Activated CD8-positive, alpha-beta T cell treated with anti-CD3 and anti-CD28 coated beads, Interleukin-2, amount 10 ng/mL, durations not matched to agents 7 days and 5 days (primary cell): ENCODE measurements at regions not wholly inside any gene's neighbourhood (a gene's known extent, or its start where the extent isn't known, plus 50 kb on each side); places are given as distances from the start of the nearest gene placed in this dataset.

Experiments
- ATAC-seq: fragments of 150-1000 bp; cut with Tn5 transposase; one replicate; pipeline ENCODE4 v1.10.0; 2021; ENCODE audit warnings: moderate library complexity
- CTCF ChIA-PET: fragments of 350-600 bp; sonication (Branson Sonifier 250); formaldehyde crosslinking; loops from one replicate; lab custom pipeline; 2021; ENCODE audit warnings: antibody characterized with exemption; lab: Charles Lee
- POLR2A ChIA-PET: fragments of 350-600 bp; sonication (Branson Sonifier 250); formaldehyde crosslinking; loops from one replicate; lab custom pipeline; 2021; ENCODE audit warnings: antibody characterized with exemption; lab: Charles Lee
- DNase-seq: peaks from one replicate; pipeline ENCODE4 v3.0.0-alpha.2; 2020
- H3K27ac Mint-ChIP-seq: one replicate; pipeline ENCODE4 v1.8.0; 2021; ENCODE audit warnings: mild to moderate bottlenecking, mixed read lengths
- H3K27me3 Mint-ChIP-seq: one replicate; pipeline ENCODE4 v1.8.0; 2021; ENCODE audit warnings: low read depth, mixed read lengths
- H3K36me3 Mint-ChIP-seq: one replicate; pipeline ENCODE4 v1.8.0; 2021; ENCODE audit warnings: low read depth, mixed read lengths
- H3K4me1 Mint-ChIP-seq: one replicate; pipeline ENCODE4 v1.8.0; 2021; ENCODE audit warnings: low read depth, mixed read lengths
- H3K4me3 Mint-ChIP-seq: one replicate; pipeline ENCODE4 v1.8.0; 2021; ENCODE audit warnings: mild to moderate bottlenecking, mixed read lengths
- H3K9me3 Mint-ChIP-seq: one replicate; pipeline ENCODE4 v1.8.0; 2022; ENCODE audit warnings: mixed read lengths; ENCODE audit not compliant: insufficient read depth

GRCh38 chr6:63371104-63371715 is 51.4 kb upstream of the LGSN start:
- no peak overlapping the region for H3K27ac Mint-ChIP-seq
- ChIA-PET POLR2A (no interaction called here), CTCF (no interaction called here)
- H3K36me3 Mint-ChIP-seq, result no peaks in the 10 kb centered on the region
- DNase-seq (no peak), ATAC-seq (no peak)
- H3K4me1 Mint-ChIP-seq, result no peaks in the 10 kb centered on the region
- H3K9me3 Mint-ChIP-seq, result peaks cover 3% of the 10 kb centered on the region
- H3K27me3 Mint-ChIP-seq, result peaks cover 3% of the 10 kb centered on the region
- no peak overlapping the region for H3K4me3 Mint-ChIP-seq

DNA sequence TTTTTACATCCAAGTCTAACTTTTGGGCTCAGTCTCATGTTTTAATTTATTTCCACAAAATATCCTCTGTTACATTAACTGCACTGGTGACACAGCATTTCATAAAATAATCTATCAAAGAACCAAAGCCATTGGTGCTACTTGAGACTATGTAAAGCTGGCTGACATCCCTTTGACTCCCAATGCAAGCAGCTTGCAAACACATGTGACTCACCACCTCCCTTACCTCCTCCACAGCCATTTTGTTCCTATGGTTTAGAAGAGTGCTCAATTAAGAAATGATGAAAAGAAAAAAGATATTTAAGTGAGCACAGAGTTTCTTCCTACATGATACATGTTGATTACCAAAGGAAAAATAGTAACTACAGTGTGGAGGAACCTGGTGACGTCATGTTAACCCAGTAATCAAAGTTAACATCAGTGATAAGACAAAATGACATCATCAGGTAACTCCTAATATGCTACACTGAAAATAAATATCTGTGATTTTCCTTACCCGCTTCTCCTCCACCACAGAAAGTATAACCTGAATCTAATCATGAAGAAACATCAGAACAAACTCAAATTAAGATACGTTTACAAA is 53.3 kb upstream of the LGSN start:
- Mint-ChIP-seq H3K4me1 (no peaks in the 10 kb centered on the region), H3K36me3 (no peaks in the 10 kb centered on the region), H3K9me3 (peaks cover 9% of the 10 kb centered on the region), H3K4me3 (no peak overlapping the region), H3K27me3 (peaks cover 3% of the 10 kb centered on the region), H3K27ac (no peak overlapping the region)
- ChIA-PET POLR2A (no interaction called here), CTCF (no interaction called here)
- ATAC-seq (no peak), DNase-seq (no peak)

DNA sequence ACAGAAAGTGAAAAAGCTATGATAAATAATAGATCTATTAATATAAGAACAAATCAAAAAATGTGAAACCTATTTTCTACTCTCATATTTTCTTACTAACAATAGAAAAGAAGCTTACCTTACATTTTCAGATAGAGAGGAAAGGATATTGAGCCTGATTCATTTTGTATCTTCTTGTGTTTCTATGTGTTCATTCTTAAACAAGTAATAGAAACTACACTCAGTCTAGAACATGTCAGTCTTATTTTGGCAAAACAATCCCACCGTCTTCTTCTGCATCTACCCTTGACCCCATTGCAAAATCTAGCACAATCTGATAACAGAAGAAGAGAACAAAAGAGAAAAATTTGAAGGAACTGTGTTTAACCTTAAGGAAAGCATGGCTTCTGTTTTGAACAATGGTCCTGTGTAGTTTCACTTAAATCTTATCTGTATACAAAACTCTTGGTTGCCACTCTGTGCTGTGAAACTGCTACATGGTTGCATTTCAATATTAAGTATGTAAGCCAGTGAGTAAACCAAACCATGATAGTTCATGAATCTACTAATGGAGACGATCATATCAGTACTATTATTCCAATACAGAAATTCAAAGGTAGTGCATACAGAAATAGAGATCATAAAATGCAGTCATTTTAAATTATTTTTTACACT is 69.5 kb upstream of the LGSN start:
- ATAC-seq (no peak), DNase-seq (no peak)
- Mint-ChIP-seq H3K27ac (no peak overlapping the region), H3K27me3 (peaks cover 2% of the 10 kb centered on the region), H3K36me3 (no peaks in the 10 kb centered on the region), H3K4me3 (no peak overlapping the region), H3K9me3 (no peaks in the 10 kb centered on the region), H3K4me1 (no peaks in the 10 kb centered on the region)
- ChIA-PET POLR2A (no interaction called here), CTCF (no interaction called here)

DNA sequence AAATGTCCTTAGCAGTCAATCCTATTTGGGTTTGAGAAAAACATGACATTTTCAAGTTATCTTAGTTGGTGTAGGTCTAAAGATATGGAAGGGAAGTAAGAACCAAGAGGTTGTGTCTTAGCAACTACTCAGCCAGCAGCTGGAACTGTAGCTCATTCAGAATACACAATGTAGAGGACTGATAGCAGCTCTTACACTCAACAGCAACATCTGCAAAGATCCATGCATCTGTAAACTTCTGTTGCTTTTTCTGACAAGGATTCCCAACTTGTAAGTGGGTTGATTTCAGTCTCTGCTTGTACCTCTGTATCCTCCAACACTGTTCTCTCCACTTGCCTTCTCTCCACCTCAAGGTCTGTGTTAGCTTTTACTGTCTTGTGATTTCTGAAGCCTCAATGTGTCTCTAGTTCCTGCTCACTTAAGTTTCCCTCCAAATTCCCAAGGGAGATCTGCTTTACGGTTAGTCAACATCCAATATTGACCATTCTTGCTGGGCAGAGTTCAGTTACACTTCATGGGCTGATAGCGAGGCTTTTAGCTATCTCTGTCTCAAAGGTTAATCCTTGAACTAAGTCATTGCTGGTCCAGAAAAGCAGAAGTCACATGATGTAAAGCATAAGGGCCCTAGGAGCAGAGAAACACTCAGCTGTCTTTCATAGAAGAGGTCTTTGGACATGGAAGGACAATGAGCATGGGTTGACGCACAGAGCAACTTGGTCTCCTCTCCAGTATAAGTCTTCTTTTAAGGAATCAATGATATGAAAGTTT is 71.6 kb upstream of the LGSN start:
- ChIA-PET CTCF (no interaction called here), POLR2A (no interaction called here)
- H3K27ac Mint-ChIP-seq, result no peak overlapping the region
- H3K4me3 Mint-ChIP-seq, result no peak overlapping the region
- no peaks in the 10 kb centered on the region for H3K36me3 Mint-ChIP-seq
- H3K27me3 Mint-ChIP-seq, result no peaks in the 10 kb centered on the region
- ATAC-seq (no peak), DNase-seq (no peak)
- no peaks in the 10 kb centered on the region for H3K4me1 Mint-ChIP-seq
- H3K9me3 Mint-ChIP-seq, result no peaks in the 10 kb centered on the region

- Mint-ChIP-seq H3K27me3 (no peaks in the 10 kb centered on the region), H3K4me1 (no peaks in the 10 kb centered on the region), H3K27ac (no peak overlapping the region), H3K4me3 (no peak overlapping the region), H3K36me3 (no peaks in the 10 kb centered on the region), H3K9me3 (no peaks in the 10 kb centered on the region)
- ChIA-PET POLR2A (no interaction called here), CTCF (no interaction called here)
- no peak for DNase-seq
- ATAC-seq, result no peak
These were observed 72.4 kb upstream of the LGSN start for GRCh38 chr6:63392092-63392724.

DNA sequence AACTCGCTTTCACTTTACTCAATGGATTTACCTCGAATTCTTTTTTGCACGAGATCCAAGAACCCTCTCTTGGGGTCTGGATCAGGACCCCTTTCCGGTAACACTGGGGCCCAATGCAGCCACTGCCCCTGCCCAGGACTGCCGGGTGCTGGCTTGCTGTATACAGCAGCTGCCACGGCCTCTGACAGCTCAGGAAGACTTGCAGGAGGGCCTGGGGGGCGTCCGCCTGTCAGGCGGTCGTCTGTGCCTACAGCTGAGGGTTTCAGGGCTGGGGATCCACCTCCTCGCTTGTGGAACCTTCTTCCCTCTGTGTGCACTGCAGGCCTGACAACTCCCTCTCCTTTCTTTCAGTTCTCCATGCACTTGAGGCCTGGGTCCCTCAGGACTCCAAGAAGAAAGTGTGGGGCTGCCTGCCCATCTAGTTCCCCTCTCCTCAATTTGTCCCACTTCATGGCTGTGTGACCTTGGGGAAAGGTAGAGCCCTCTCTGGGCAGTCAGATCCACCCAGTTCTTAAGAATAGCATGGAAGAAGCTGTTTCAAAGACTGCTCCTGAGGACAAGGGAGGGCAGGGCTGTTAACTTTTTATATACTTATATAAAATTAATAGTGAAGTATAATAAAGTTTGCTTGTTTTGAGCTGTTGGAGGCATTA is 75.0 kb upstream of the LGSN start:
- POLR2A ChIA-PET, result no interaction called here
- no peaks in the 10 kb centered on the region for H3K27me3 Mint-ChIP-seq
- H3K9me3 Mint-ChIP-seq, result no peaks in the 10 kb centered on the region
- CTCF ChIA-PET, result no interaction called here
- no peaks in the 10 kb centered on the region for H3K4me1 Mint-ChIP-seq
- no peak overlapping the region for H3K4me3 Mint-ChIP-seq
- H3K27ac Mint-ChIP-seq, result no peak overlapping the region
- H3K36me3 Mint-ChIP-seq, result no peaks in the 10 kb centered on the region
- DNase-seq, result no peak
- no peak for ATAC-seq

DNA sequence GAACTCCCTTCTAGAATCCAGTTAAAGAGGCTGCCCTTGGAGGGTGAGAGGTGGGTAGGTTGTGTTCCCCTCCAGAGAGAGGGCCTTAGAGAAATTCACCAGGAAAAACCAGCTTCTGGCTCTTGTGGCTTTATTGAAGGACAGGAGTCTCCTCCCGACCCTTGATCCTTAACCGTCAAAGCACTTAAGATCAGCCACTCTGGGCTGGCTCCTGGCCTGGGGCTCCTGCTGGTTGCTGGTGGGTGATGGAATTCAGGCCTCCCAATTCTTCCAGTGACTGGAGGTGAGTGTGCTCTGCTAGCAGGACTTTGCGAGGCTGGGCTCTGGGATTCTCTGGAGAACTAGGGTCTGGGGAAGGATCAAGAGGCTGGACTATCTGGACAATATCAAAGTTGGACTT is 75.6 kb upstream of the LGSN start:
- Mint-ChIP-seq H3K36me3 (no peaks in the 10 kb centered on the region), H3K9me3 (no peaks in the 10 kb centered on the region), H3K27ac (no peak overlapping the region), H3K4me1 (no peaks in the 10 kb centered on the region), H3K4me3 (no peak overlapping the region), H3K27me3 (no peaks in the 10 kb centered on the region)
- ChIA-PET POLR2A (no interaction called here), CTCF (no interaction called here)
- DNase-seq (no peak), ATAC-seq (no peak)

DNA sequence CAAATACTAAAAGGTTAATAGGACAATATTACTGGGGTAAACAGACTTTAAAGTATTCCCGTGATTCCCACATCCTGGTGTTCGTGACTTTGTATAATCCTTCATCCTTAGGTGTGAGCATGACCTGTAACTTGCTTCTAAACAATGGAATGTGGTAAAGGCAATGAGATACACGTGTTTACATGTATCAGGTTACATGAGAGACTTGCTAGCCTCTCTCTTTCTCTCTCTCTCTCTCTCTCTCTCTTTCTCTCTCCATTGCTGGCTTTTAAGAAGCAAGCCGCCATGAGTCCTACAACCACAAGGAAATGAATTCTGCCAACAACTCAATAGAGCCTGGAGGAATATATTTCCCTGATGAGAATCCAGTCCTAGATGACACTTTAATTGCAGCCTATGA is 83.9 kb upstream of the LGSN start:
- ATAC-seq (no peak), DNase-seq (no peak)
- ChIA-PET POLR2A (no interaction called here), CTCF (no interaction called here)
- no peaks in the 10 kb centered on the region for H3K9me3 Mint-ChIP-seq
- H3K4me1 Mint-ChIP-seq, result no peaks in the 10 kb centered on the region
- peaks cover 3% of the 10 kb centered on the region for H3K27me3 Mint-ChIP-seq
- no peak overlapping the region for H3K4me3 Mint-ChIP-seq
- no peak overlapping the region for H3K27ac Mint-ChIP-seq
- H3K36me3 Mint-ChIP-seq, result no peaks in the 10 kb centered on the region

DNA sequence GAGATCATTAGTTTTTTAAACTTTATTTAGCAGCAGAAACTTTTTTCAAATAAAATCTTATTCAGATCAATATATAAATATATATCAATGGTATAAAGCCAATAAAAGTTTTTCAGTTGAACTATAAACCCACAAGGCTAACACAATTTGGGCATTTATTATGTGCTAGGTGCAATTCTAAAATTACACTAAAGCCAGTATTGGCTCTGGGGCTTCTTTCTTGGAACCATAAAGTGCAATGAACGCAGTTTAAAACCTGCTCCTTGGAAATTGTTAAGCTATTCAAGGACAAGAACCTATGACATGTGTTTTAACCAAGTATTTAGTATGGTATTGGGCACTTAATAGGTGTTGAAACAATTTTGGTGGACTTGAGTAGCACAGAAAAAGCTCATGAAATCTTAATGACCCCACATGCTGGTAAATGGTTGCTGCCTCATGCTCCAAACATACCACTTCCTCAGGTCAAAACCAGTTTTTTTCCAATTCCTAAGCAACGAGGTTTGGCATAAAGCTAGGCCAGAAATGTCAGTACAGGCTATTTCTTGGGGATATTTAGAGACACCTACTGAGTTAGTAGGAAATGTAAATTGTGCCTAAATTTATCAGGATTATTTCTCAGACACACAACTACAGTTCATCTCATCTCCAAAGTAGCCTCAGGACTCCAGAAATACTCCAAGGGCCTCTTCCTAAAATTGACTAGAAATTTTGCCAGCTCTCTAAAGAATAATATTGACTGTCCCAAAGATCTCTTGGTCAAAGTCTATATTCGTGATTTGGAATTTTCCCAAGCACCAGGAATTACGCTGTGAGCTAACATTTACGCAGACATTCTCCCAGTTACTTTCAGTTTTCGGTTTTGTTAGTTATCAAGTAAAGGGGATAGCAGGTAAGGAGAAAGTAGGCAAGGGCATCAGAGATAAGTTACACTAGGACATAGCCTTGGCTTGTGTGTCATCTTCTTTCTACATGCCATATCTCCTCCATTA is 90.9 kb upstream of the LGSN start:
- Mint-ChIP-seq H3K27me3 (no peaks in the 10 kb centered on the region), H3K4me1 (no peaks in the 10 kb centered on the region), H3K4me3 (no peak overlapping the region), H3K36me3 (no peaks in the 10 kb centered on the region), H3K9me3 (no peaks in the 10 kb centered on the region), H3K27ac (no peak overlapping the region)
- POLR2A ChIA-PET, result no interaction called here
- ATAC-seq (no peak), DNase-seq (no peak)
- CTCF ChIA-PET, result interaction anchor here (0.6 to 1.4 kb wide), 3 partner anchors 9 to 163 kb away, joined by 3 read pairs; no protein-coding TSS in a partner anchor

DNA sequence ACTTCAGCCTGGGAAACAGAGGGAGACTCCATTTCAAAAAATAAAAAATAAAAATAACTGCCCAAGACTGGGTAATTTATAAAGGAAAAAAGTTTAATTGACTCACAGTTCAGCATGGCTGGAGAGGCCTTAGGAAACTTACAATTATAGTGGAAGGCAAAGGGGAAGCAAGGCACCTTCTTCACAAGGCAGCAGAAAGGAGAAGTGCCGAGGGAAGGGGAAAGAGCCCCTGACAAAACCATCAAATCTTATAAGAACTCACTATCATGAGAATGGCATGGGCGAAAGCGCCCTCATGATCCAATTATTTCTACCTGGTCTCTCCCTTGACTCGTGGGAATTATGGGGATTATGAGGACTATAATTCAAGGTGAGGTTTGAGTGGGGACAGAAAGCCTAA is 95.5 kb upstream of the LGSN start:
- ATAC-seq, result no peak
- no peaks in the 10 kb centered on the region for H3K4me1 Mint-ChIP-seq
- no peaks in the 10 kb centered on the region for H3K27me3 Mint-ChIP-seq
- H3K4me3 Mint-ChIP-seq, result no peak overlapping the region
- H3K36me3 Mint-ChIP-seq, result no peaks in the 10 kb centered on the region
- no peak overlapping the region for H3K27ac Mint-ChIP-seq
- ChIA-PET CTCF (no interaction called here), POLR2A (no interaction called here)
- no peak for DNase-seq
- no peaks in the 10 kb centered on the region for H3K9me3 Mint-ChIP-seq

- Mint-ChIP-seq H3K27me3 (no peaks in the 10 kb centered on the region), H3K4me1 (no peaks in the 10 kb centered on the region), H3K27ac (no peak overlapping the region), H3K4me3 (no peak overlapping the region), H3K9me3 (peaks cover 4% of the 10 kb centered on the region), H3K36me3 (no peaks in the 10 kb centered on the region)
- CTCF ChIA-PET, result no interaction called here
- POLR2A ChIA-PET, result no interaction called here
- ATAC-seq, result no peak
- no peak for DNase-seq
These were observed 99.0 kb upstream of the LGSN start for GRCh38 chr6:63418741-63419140.
